ENCODE measurements at regions not wholly inside any gene's neighbourhood (a gene's known extent, or its start where the extent isn't known, plus 50 kb on each side); places are given as distances from the start of the nearest gene placed in this dataset.

DNA sequence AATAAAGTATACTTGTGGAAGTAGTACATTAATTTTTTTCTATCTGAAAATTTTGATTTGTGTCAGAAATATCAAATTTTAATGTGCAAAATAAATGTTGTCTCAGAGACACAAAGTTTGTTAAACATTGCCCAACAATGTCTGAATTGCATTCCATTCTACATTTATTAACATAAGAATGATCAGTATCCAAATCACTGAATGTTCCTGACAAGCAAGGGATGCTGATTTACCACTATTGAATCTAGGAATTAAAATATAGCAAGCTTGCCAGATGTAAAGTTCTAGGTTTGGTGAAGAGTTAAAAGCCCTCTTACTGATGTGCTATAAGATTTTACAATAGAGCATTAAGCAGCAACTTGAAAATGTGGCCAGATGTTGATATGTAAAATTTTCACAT, 489.2 kb upstream of the CTSO start:
- TF ChIP-seq, protein P1, sequence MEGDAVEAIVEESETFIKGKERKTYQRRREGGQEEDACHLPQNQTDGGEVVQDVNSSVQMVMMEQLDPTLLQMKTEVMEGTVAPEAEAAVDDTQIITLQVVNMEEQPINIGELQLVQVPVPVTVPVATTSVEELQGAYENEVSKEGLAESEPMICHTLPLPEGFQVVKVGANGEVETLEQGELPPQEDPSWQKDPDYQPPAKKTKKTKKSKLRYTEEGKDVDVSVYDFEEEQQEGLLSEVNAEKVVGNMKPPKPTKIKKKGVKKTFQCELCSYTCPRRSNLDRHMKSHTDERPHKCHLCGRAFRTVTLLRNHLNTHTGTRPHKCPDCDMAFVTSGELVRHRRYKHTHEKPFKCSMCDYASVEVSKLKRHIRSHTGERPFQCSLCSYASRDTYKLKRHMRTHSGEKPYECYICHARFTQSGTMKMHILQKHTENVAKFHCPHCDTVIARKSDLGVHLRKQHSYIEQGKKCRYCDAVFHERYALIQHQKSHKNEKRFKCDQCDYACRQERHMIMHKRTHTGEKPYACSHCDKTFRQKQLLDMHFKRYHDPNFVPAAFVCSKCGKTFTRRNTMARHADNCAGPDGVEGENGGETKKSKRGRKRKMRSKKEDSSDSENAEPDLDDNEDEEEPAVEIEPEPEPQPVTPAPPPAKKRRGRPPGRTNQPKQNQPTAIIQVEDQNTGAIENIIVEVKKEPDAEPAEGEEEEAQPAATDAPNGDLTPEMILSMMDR (IDR thresholded peaks at IDR 0.05 in 8 of 11, conservative IDR thresholded peaks at IDR 0.05 in 3 of 11): no peak
- no peak for TF ChIP-seq POLR2A (IDR thresholded peaks at IDR 0.05)

Data from spleen (tissue), 7 donors.